GM11168 (cell line): ENCODE measurements at regions not wholly inside any gene's neighbourhood (a gene's known extent, or its start where the extent isn't known, plus 50 kb on each side); places are given as distances from the start of the nearest gene placed in this dataset.
"Not testable (repeated sequence)": the region's sequence is repeated elsewhere in the genome, so short reads cannot be mapped to it uniquely, and the experiment has no call there.

Source experiments
- in situ Hi-C: fragments of 300-500 bp; cut with MboI; formaldehyde crosslinking; loops from one replicate; pipeline ENCODE4 v1.12.0; 2022; ENCODE audit warnings: low sequenced_read_pairs; ENCODE audit not compliant: unreplicated experiment

DNA sequence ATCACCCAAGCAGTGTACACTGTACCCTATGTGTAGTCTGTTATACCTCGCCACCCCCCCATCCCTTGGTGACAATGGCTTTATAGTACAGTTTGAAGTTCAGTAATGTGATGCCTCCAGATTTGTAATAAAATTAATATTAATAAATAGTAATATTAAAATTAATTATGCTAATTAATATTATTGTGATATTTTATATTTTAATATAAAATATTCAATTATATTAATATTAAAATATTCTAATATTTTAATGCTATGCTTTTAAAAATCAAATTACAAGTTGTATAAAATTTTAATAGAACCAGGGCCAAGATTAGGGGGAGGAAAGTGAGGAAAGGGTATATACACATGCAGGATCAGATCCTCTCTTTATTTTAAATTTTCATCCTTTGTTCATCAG is 147.7 kb upstream of the MAP3K1 start:
- in situ Hi-C loops: no loop called here

DNA sequence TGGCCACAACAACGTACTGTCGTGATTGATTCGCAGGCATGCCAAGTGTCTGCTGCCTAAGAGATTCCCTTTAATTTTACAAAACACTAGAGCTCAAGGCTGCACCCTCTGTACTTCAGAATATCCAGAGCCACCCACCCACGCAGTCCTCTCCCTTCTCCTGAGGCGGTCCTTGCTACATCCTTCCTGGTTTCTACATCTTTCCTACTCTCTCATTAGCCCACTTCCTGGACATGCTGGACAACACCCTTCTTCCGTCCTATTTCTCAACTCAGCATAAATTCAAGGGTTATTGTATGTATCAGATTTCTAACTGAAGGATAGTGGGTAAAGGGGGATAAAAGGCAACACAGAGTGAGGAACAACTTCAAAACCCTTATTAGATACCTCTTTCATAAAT is 148.4 kb upstream of the MAP3K1 start:
- in situ Hi-C loops: no loop called here

DNA sequence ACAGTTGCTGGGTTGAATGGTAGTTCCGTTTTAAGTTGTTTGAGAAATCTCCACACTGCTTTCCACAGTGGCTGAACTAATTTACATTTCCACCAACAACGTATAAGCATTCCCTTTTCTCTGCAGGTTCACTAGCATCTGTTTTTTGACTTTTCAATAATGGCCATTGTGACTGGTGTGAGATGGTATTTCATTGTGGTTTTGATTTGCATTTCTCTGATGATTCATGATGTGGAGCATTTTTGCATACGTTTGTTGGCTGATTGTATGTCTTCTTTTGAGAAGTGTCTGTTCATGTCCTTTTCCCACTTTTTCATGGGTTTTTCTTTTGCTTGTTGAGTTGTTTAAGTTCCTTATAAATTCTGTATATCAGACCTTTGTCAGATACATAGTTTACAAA is 150.2 kb upstream of the MAP3K1 start:
- in situ Hi-C loops: not testable (repeated sequence)

DNA sequence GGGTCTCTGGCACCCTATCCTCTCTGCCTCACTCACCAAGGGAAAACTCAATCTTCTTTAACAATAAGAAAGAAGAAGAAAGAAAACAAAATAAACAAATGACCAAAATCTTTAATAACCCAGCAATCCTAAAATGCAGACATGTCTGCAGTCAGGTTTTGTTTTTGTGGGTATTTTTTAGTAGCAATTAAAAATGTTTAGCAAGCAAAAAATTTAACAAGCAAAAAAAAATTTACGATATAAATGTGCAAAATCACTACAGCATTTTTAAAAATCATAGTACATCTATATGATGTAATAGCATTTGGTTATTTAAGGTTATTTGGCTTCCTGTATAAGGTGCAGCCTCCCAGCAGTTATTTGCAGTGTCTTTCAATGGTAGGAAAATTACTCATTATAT is 151.3 kb upstream of the MAP3K1 start:
- in situ Hi-C loops: no loop called here

DNA sequence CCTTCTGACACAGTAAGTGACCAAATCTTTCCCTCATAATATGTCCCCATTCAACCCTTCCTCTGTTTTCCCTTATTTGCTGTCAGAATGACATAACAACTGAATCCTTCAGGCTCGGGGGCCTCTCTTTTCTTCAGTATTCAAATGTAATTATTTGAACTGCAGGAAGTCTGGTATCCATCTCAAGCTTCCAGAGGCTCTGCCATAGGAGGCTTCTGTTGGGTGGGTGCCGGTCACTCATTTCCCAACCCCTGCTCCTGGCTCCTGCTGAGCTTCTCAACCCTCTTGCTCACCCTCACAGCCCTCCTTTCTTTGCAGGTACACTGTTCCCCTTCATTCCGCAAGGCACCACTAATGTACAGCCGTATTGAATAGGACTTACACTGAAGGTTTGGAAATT is 151.8 kb upstream of the MAP3K1 start:
- in situ Hi-C loops: no loop called here

DNA sequence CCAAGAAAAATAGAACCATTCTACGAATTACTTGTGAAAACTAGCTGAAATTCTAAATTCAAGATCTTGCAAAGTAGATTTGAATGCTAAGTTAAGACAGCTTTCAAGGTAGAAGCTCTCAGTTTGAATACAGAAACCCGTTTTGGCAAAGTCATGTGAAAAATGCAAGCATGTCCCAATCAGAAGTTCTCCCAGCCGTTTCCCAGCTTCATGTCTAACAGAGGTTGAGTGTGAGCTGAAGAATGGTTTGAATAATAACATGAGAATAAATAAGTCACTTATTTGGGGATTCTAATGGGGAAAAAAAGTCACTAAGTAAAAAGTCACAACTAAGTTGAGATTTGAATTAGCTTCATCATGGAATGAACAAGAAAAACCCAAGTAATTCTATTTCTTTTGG is 152.5 kb upstream of the MAP3K1 start:
- in situ Hi-C loops: no loop called here

DNA sequence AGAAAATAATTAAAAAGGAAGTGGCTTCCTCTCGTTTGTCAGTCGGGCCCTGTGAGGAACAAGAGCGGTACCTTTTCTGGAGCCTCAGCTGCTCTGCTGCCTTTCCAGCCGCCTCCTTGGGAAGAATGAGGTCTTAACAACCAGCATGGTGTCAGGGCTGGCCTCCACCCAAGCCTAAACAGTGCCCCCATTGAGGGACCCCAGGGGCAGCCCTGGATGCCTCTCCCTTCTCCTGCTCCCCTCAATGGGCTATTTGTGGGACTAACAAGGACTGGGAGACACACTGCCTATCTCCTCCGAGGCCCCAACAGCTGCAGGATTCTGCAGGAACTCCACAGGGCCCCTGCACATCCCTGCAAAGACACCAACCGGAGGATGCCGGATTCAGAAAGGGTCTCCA is 155.4 kb upstream of the MAP3K1 start:
- in situ Hi-C loops: no loop called here

DNA sequence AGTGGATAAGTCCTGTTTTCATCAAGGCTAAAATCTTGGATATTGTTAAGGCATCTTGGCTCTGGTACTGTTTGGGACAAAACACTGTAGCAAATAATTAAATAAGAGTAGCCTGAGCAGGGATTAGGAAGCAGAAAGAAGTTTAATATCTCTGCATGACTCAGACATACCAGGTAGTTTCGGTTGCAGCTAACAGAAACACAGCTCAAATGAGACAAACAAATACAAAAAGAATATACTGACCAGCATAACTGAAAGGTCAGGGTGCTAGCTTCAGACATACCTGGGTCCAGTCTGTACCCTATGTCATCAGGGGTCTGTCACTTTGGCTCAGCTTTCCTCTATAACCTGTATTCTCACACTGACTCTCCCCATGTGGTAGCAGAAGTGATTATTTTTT is 156.4 kb upstream of the MAP3K1 start:
- in situ Hi-C loops: no loop called here

DNA sequence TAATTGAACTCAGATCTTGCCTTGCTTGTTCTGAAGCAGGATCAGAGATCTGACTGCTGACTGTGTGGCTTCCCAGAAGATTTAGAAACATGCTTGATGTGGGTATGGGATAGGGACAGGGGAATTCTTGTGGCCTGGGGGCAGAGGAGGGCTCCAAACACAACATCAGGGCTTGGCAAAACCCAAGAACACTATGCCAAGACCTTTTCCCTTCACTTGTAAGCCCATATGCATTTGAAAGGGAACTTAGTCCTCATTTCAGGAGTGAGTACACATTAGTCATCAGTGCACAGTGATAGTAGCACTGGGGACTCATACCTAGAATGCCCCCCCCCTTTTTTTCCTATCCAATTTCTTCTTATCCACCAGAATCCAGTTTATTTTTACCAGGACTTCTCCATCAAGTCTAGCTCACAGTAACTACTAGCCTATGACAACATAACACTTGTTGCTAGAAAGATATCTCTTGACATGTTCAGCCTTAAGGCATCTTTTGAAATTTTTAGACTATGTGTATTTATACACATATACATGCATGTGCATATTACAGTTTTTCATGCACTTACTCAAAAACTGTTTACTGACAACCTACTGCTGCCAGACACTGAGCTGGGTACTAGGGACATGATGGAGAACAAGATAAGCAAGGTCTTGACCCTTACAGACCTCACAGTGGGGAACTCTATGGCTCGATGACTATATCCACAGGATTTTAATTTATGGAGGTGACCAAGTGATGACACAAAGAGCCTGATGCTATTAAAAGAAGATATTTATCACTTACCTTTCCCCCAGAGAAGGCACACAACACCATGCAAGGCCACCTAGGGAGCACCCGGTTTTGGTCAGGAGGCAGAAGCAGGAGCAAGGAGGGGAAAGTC is 158.3 kb upstream of the MAP3K1 start:
- in situ Hi-C loops: no loop called here

DNA sequence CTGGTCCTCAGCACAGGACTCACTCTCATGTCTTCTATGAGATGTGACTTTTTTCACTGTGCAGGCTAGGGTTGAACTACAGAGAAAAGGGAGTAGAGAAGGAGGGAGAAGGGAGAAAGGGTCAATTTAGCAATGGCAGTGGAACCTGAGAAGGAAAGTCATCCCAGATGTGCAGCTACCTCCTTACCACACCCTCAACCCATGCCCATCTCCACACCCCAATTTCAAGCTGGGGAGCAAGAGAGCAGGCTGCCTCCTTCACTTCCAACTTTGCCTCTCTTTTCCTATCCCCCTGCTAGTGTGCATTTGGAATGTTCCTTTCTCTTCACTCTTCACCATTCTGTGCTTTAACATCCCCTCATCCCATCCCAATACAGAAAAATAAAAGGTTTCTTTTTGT is 163.5 kb upstream of the MAP3K1 start:
- in situ Hi-C loops: no loop called here

DNA sequence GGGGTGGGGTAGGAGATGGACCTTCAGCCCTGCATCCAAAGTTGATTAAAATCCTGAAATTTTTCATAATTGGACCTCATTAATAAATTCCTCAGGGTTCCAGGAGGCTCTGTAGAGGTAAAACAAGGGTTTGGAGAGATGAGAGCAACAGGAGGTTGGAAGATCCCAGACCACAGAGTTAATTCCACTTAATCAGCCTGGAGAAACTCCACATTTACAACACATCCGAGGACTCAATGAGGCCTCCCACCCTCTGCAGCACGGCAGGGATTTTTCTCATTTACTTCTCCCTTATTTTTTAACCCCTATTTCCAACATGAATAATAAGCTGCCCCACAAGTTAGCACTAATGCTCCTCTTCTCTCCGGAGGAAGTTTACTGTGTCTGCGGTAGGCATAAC is 165.0 kb upstream of the MAP3K1 start:
- in situ Hi-C loops: no loop called here

DNA sequence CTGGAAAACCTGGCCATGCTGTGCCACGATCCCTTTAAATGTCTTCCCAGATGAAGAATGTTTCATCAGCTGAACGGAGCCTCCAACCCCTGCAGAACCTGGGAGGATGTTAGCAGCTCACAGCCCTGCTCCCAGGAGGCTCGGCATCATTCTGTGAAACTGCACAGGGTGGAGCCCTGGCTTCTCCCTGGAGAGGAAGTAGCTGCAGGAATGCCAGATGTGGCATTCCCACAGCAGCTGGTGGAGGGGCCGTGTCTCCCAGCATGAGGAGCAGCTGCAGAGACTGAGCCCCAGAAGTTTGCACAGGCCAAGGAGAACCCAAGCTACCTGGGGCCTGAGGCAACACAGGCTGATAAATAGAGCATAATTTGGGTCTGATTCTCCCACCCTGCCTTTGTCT is 165.8 kb upstream of the MAP3K1 start:
- in situ Hi-C loops: no loop called here

DNA sequence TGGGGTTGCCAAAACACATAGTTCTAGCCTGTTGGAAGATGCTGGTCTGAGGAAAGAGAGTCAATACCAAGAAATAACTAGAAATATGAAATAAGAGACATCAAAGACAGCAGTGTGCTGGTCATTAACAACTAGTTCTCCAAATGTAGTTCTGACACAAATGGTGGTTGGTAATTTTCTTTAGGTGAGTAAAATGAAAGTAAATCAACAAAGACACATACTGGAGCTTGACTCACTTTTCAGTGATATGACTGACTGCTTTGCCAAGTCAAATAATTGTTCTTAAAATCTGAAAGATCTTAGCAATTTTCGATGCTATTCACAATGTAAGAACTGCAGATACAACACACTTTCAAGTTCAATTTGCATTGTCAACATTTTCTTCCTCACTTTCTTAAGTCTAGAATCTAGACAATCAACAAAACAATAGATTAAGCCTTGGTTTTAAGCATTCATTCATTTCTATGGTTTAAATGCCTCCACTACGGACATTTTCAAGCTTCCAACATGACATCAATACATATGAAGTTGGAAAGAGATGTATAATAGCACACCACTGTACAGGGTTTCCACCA is 166.8 kb upstream of the MAP3K1 start:
- in situ Hi-C loops: no loop called here

DNA sequence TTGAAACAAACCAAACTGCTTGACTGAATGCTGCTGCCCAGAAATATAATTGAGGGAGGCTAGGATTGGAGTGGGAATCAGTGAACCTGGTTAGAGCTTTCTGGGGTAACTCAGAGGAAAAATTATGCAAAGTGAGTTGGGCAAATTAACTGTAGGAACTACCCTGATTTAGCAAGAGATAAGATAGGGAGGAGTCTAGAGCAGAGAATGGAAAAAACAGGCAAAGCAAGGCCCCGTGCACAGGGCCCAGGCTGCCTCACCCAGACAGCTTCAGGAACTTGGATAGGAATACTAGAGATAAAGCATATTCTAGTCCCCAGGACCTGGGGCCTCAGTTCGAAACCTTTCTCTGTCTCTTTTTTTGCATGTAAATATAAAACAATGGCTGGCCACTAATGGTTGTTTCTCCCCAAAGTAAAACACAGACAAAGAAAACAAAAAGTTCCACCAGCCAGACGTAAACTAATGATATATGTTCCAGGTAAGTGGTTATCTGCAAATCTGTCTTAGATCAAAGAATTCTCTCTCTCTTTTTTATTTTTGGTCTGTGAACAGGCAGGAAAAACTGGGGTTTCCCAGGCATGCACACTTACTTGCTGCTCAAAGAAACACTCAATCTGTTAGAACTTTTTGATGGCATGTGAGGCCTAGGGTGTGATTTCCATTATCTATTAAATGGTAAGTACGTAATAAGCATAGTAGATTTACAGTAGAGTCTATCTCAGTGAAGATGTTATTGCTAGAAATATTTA is 168.1 kb upstream of the MAP3K1 start:
- in situ Hi-C loops: no loop called here

DNA sequence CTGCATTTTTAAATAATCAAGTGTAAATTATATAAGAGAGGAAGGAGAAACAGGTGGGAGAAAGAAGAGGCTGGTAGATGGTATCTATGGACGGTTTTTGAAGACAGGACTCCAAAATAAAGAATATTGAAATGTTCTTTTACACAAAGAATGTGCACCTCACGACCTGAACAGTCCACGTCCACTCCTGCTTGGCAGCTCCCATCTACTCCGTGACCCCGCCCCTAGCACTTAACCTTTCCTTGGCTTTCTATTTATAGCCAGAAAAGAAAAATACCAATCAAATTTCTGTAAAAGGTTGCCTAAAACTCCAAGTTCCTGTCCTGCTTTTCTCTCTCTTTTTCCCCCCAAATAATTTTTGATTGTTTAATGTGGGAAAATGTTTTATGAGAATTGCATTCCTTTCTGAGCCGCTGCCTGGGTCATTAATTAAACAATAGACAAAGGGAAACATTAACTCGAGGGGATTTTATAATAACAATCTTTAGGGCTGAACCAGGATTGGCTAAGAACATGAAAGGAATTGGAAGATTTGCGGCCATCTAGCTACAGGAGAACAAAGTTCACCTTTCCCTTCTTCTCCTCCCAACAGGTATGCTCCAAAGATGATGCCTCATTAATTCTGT is 173.6 kb upstream of the MAP3K1 start:
- in situ Hi-C loops: no loop called here

DNA sequence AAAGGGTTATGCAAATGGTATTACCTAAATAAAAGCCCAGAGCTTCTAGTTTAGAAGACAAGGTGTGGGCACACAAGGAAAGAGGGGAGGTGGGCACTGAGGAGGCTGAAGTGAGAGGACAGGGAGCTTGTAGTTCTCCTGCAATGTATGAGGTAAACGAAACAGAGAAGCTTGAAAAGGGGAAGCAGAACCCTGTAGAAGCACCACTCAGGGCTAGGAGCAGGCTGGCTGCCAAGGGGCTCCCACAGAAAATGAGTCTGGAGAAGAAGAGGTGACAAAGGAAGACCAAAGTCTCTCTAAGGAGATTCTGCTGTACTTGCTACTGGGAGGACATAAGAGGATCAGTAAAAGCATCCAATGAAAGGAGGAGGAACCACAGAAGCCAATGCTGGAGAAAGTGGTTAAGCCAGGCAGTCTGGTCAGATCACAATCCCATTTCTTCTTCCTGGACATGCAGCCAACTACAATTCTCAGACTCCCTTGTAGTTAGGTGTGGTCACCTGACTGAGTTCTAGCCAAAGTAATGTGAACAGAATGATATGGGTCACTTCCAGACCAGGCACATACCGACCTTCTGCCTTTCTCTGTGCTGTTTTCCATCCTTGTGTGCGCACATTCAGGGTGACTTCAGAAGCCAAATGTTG is 174.5 kb upstream of the MAP3K1 start:
- in situ Hi-C loops: no loop called here

DNA sequence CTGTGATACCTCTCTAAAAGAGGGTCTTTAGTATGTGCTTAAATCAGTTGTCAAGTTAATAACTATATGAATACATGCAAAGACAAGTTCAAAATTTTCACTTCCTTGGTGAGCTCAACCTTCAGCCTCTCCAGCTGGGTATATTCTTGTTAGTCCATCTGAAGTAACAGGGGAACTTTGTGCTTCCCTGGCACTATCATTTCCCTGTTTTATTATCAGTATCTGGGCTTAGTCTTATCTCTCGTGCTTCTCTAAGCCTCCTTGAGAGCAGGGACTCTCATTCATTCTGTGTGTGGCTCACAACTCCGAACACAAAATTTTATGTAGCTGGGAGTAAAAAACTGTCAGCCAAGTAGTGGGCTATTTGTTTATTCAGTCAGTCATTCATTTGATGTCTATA is 175.9 kb upstream of the MAP3K1 start:
- in situ Hi-C loops: no loop called here

DNA sequence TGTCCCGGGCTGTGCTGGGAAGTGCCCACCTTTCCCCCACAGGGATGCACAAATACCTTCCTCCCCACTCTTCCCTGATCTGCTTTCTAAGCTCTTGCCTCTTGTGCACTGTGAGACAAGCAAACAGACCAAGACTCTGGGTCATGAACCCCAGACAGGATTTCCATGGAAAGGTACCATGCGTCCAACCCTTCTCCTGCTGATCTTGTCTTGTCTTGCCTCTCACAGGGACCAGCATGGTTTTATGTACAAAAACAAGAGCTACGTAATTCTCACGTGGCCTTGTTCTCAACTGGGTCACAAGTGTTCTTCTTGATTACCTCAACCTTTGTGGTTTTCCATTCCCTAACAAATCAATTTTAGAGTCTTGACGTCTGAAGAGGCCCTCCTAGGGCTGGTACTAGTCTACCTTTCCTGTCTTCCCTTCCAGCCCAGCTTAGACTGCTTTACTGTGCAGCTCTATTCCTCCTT is 176.5 kb upstream of the MAP3K1 start:
- in situ Hi-C loops: no loop called here

DNA sequence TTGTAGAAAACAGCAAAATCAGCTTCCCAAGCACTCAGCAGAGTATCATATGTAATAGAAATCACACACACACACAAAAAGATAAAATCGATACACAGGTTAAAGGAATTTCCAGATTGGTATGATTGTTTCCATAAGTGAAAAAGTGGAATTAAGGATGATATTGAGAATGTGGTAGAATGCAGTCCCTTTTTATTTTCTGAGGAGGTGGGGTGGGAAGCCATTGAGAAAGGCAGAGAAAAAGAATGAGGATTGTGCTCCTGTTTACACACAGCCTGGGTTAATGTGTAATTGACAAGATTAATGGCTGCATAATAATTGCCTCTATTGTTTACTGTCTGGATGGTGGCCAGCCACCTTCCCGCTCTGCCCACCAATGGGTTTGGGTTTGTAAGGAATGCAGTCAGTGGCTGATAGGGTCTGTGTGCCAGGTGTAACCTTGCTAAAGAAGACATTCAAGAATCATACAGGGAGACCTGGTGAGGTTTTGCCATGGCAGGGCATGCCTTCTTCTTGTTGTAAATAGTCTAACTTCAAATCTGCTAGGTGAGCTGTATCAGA is 177.2 kb upstream of the MAP3K1 start:
- in situ Hi-C loops: no loop called here

DNA sequence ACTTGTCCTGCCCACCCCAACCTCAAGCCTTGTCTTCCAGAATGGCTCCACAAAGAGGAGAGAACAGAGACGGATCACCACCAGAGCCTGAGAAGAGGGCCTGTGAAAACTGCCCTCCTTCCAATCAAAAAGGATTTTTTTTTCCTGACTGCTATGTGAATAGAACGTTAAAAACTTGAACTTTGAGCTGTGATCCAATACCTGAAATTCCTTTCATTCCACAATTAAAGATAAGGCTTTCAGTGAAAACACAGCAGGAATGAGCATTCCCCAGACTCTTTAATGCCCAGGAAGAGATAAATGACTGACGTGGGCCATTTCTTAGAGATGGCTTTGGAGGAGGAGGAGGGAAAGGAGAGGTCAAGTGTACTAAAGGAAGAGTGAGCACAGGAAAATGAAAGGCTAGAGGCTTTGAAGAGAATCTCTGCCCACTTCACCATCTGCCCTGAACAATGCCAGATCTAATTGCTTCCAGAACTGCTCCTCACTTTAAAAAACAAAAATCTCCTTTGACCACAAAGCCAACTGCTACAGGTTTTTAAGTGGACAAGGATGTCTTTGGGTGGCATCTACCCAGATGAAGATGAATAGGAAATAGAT is 177.9 kb upstream of the MAP3K1 start:
- in situ Hi-C loops: no loop called here
